ENCODE measurements at regions not wholly inside any gene's neighbourhood (a gene's known extent, or its start where the extent isn't known, plus 50 kb on each side); places are given as distances from the start of the nearest gene placed in this dataset.
A peak's percentile ranks its signal among the peaks of the same experiment; 100 is the strongest.
"Not testable (repeated sequence)": the region's sequence is repeated elsewhere in the genome, so short reads cannot be mapped to it uniquely, and the experiment has no call there.

DNA sequence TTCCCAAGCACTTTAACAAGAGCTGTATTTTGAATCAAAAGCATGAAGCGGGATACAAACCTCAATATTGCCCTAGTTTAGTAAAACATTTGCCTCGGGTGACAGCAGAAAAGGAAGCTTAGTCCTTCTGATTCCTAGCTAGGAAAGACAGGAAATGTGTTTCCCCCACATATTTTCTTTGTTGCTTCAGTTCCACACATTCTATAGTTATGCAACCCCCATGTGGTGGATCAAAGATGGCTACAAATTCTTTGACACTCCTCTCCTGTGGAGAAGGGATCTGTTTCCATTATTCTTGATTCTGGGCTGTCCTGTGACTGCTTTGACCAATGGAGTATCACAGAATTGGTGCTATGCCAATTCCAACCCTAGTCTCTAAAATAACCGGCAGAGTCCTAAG is 89.1 kb upstream of the SLC30A5 start:
- no peak for DNase-seq (ENCODE audit: low read depth in 1 of 2, low spot score in 1 of 2)

DNA sequence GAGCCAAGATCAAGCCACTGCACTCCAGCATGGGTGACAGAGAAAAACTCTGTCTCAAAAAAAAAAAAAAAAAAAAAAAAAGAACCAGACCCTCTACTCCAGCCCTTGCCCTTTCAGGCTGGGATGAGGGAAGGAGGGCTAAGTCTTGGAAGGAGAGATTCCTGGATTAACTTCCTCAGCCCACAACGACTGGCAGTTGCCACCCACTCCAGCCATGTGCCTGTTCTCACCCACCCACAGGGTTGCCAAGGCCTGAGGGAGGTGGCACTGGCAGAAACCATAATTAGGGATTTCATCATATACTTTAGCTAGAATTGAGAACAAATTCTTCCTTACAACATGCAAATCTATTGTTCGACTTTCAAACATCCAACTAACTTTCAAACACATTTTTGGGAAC is 87.8 kb upstream of the SLC30A5 start:
- DNase-seq (ENCODE audit: low read depth in 1 of 2, low spot score in 1 of 2), result no peak

DNA sequence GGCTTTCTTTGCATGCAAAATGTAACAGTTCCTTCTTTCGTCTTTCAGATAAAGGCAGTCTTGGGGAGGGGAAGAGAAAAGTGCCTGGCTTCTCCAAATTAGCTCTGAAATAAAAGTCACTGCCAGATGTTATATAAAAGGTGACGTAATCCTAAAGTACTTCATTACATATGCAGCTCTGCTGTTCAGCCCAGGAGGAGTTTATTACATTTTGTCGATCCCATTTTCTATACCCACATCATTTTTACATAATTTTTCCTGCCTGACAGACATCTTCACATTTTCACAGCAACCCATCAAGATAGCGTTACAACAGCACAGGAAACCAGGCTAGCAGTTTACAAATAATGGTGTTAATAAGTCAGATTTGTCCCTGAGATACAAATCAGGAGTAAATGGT is 86.7 kb upstream of the SLC30A5 start:
- no peak for DNase-seq (ENCODE audit: low read depth in 1 of 2, low spot score in 1 of 2)

DNA sequence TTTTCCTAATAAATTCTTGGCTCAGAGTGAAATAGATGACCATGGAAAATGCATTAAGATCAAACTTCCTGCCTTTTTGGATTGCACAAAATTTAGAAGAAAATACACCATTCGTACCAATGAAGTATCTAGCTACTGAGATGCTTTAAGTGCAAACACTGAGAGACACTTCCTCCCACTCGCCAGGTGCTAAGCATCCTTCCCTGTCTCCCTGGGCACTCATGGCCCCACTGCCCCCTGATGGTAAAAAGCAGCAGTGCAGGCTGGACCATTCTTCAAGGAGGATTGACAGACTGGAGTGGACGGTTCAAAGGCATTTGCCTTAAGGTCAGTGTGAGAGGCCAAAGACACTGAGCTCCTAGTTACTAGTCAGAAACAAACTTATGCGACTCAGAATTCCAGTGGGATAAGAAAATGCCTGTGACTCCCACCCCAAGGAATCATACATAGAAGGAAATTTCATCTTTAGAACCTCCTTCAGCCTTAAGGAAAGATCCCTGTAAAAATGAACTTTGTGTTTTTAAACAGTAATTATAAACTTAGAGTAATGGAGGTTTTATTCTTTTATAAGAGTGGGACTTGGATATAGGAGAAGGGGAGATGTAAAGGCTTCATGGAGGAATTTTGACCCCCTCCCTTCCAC is 86.0 kb upstream of the SLC30A5 start:
- peak; percentile 41 to 58 for DNase-seq (ENCODE audit: low read depth in 1 of 2, low spot score in 1 of 2)

DNA sequence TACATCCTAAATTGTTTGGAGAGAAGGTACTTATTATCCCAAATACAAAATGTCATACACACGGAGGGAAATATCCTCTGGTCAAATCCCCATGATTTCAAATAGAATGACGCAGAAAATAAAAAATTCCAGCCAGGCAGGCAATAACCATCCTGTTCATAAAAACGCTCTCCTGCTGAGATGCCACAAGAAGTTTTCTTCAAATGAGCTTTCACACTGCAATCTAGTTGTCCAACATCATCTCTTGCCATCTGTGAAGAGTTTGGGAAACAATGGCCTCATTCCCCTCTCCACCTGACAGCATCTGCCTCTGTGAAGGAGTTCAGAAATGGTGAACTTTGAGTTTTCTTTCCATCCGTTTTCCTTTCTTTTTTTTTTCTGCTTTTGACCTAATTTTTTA is 83.3 kb upstream of the SLC30A5 start:
- no peak for DNase-seq (ENCODE audit: low read depth in 1 of 2, low spot score in 1 of 2)

DNA sequence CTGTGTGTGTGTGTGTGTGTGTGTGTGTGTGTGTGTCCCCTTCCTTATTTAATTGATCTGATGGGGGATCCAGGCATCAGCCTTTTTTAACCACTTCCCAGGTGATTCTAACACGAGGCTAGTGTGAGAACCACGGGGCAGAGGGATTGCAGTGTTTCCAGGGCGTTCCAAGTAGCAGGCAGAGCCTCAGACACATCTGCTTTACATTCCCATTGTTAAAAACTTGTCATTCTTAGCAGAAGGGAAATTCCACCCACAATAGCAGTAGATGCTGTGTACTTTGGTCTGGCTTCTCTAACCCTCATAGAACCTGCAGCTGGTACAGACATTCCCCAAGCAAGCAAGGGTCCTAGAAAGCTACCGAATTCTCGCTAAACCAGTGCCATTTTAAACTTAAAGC is 81.9 kb upstream of the SLC30A5 start:
- no peak for DNase-seq (ENCODE audit: low read depth in 1 of 2, low spot score in 1 of 2)

DNA sequence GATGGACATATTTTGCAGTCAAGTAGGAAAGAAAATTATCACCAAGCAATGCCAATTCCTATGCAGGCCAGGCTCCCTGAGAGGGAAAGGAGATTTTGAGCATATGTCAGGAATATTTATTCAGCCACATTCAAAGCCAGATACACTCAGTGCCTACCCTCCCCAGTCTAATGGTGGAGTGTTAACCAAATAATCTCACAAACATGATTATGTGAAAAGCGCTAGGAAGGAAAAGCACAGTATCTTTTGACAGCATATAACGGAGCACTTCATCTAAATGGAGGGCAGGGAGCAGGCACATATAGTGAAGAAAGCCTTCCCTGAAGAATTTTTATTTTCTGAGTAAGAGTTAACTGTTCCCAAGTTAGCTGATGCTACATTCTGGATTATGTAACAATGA is 80.3 kb upstream of the SLC30A5 start:
- no peak for DNase-seq (ENCODE audit: low read depth in 1 of 2, low spot score in 1 of 2)

DNA sequence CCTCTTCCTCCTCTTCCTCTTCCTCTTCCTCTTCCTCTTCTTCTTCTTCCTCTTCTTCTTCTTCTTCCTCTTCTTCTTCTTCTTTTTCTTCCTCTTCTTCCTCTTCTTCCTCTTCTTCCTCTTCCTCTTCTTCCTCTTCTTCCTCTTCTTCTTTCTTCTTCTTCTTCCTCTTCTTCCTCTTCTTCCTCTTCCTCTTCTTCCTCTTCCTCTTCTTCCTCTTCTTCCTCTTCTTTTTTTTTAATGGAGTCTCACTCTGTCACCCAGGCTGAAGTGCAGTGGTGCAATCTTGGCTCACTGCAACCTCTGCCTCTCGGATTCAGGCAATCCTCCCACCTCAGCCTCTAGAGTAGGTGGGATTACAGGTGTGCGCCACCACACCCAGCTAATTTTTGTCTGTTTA is 79.8 kb upstream of the SLC30A5 start:
- DNase-seq (ENCODE audit: low read depth in 1 of 2, low spot score in 1 of 2), result not testable (repeated sequence)

DNA sequence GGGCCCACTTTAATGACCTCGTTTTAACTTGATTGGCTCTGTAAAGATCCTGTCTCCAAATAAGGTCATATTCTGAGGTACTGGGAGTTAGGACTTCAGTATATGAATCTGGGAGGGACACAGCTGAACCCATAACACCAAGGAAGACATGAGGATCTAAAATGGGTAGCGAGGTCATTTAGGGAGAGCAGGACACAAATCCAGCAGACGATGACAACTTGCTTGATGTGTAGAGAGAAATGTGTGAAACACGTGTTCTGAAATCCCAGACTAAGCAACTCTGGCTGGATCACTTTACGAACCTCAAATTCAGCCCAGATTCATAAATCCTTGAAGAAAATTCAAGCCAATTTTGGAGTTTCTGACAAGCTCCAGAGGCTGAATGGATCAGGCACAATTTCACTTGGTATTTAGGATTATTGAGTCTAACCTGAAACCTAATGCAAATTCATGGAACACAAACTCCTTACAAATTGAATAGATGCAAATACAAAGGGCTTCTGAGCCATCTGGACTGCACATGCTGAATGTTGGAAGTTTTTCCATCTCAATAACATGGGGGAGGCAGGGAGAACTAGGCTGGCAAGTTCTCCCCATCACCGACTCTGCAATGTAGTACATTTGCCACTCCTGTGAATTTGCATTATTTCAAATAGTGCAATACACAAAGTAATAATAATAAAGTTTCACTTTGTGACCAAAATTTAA is 74.0 kb upstream of the SLC30A5 start:
- DNase-seq (ENCODE audit: low read depth in 1 of 2, low spot score in 1 of 2), result no peak

DNA sequence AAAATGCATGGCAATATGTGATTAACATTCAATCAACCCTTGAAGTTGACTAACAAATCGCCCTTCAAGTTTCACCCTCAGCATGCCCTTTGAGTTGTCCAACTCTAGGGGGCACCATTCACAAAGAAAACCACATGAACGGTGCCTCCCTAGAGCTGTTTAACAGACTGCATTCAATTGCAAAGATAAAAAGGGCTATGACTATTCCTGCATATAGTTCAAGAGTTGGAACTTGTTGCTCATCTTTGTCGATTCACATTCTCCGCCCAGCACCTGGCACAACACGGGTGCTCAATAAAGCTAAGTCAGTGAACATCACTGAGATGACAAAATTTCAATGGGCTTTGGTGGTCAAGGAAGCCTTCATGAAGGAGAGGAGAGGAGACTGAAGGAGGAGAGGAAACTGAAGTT is 69.6 kb upstream of the SLC30A5 start:
- peak in 1 of 2 donors; percentile 9 for DNase-seq (ENCODE audit: low read depth in 1 of 2, low spot score in 1 of 2)

DNA sequence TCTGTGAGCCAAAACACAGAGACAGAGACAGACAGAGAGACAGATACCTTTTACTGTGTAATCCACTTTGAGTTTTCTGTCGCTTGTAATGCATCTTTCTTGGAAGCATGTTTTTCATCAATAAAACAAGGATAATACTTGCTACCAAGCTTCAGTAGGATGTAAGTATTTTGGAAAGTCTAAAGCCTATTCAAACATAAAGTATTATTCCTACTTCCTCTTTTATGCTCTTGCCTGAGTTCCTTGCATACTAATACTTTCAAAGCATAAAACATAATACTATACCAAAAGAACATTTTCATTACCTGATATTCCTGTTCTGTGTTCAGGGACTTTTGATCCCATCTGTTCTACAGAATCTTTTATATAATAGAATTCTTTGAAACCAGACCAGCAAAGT is 64.5 kb upstream of the SLC30A5 start:
- no peak for DNase-seq (ENCODE audit: low read depth in 1 of 2, low spot score in 1 of 2)

DNA sequence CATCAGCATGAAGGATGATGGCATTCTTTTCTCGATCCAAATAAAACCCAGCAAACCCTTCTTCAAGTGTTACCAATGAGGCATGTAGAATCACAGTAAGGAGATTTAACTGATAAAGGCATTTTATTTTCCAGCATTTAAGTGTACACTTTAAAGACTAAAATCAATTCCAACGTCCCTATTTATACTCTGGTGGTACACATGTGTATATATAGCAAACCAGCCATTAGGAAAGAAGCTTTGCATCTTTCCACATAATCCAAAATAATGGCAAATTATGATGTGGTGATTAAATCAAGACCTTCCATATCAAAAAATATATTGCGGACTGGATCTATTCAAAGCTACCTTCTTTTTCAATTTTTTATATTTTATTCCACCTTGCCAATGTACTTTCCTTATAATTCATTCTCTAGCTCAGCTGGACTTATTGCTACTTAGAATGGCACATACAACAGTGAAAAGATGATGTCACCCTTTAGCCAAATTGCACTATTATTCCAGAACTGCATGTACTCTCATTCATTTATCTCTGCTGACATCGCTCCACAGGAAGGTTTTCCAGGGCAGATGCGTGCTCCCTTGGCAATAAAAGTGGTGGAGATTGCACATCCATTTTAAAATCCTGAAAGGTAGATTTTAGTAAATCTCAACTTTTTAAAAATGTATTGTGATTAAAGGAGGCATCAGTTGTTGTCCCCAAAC is 63.3 kb upstream of the SLC30A5 start:
- DNase-seq (ENCODE audit: low read depth in 1 of 2, low spot score in 1 of 2), result no peak

DNA sequence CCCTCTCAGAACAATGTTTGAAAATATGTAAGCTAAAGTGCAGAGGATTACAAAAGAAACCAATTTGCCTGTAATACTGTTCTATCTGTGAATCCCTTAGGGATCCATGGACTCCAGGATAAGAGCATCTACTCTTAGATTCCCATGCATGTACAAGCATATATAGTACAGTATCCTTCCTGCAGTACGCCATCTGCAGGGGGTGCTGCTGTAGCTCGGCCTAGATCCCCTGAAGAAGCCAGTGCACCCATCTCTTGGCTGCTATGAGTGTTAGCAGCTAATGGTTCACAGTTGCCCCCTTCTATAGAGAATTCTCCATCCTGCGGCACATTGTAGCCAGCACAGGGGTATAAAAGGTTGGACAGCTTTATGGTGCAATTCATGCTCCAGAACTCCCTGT is 61.8 kb upstream of the SLC30A5 start:
- DNase-seq (ENCODE audit: low read depth in 1 of 2, low spot score in 1 of 2), result no peak

DNA sequence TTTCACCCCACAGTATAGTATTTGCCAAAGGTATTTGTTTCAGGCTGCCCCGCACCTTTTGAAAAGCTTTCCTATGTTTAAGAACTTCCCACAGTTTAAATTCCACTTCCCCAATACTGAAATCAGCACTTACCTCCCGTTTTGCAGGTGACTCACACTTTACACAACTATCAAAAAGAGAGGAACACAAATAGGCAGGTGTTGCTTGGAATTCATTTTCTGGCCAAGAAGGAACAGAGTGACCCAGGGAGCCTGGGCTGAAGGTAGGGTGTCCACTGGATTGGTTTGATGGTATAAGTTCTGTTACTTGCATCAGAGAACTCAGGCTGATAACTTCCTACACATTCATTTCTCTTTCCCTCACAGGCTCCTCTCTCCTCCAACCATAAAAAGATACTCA is 60.1 kb upstream of the SLC30A5 start:
- no peak for DNase-seq (ENCODE audit: low read depth in 1 of 2, low spot score in 1 of 2)

DNA sequence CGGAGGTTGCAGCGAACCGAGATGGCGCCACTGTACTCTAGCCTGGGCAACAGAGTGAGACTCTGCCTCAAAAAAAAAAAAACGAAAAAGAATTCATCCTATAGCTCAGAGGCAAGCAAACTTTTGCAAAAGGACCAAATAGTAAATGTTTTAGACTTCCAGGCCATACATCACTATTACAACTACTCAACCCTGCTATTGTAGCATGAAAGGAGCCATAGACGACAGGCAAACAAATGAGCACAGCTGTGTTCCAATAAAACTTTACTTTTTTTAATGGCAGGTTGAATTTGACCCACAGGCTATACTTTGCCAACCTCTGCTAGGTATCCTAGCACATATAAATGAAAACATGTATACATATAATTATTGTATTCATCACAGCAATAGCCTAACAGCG is 58.9 kb upstream of the SLC30A5 start:
- no peak for DNase-seq (ENCODE audit: low read depth in 1 of 2, low spot score in 1 of 2)

DNA sequence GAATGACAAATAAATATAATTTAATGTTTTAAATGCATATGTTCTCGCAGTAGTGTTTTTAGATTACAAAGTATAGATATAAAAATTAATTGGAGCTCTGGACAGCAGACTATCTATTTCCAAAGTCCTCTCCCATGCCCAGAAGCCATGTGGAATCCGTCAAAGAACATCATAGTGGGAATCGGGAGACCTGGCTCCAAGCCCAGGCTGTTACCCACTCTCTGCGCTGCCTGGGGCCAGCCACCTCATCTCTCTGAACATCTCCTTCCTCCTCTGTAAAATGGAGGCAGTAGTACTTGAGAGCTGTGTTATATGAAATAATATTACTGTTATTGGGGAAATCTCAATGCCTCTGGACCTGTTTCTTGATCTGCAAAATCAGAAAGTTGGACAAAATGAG is 58.1 kb upstream of the SLC30A5 start:
- no peak for DNase-seq (ENCODE audit: low read depth in 1 of 2, low spot score in 1 of 2)

DNA sequence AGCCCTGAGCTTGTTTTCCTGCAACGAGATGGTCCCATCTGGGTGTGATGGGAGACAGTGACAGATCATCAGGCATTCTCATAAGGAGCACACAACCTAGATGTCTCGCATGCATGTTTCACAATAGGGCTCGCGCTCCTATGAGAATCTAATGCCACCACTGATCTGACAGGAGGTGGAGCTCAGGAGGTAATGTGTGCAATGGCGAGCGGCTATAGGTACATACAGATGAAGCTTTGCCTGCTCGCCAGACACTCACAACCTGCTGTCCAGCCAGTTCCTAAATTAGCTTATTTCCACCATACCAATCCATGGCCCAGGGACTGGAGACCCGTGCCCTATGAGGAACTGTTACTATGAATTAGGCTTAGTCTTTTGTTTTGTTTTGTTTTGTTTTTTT is 55.3 kb upstream of the SLC30A5 start:
- DNase-seq (ENCODE audit: low read depth in 1 of 2, low spot score in 1 of 2), result no peak

DNA sequence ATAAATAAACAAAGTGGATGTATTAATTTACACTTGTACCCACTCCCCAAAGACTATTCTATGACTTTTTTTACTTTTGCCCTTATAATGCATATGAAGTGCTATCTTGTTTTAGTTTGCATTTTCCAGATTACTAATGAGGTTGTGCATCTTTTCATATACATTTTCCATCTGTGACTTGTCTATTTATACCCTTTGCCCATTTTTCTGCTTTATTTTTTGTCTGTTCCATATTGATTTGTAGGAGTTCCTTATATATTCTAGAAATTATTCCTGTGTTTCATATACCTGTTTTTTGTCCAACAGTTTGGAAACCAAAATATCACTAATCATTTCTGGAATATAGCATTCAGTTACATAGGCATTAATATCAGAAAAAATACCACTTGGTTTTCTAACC is 54.0 kb upstream of the SLC30A5 start:
- DNase-seq (ENCODE audit: low read depth in 1 of 2, low spot score in 1 of 2), result no peak

DNA sequence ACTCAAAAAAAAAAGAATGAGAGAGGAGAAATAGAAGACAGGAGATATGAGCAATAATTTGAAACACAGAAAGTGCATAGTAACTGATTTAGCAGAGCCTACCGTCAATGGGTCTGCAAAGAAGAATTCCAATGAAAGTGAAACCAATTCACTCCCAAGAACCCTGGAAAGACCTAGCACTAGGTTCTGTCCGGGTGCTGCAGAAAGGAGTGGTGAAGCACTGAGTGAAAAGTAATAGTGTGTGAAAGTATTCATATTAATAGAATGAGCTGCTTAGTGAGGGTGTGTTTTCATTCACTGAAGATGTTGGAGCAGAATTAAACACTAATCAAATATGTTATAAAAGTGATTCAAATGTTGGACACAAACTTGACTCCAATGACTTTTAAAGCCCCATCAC is 51.3 kb upstream of the SLC30A5 start:
- no peak for DNase-seq (ENCODE audit: low read depth in 1 of 2, low spot score in 1 of 2)

DNA sequence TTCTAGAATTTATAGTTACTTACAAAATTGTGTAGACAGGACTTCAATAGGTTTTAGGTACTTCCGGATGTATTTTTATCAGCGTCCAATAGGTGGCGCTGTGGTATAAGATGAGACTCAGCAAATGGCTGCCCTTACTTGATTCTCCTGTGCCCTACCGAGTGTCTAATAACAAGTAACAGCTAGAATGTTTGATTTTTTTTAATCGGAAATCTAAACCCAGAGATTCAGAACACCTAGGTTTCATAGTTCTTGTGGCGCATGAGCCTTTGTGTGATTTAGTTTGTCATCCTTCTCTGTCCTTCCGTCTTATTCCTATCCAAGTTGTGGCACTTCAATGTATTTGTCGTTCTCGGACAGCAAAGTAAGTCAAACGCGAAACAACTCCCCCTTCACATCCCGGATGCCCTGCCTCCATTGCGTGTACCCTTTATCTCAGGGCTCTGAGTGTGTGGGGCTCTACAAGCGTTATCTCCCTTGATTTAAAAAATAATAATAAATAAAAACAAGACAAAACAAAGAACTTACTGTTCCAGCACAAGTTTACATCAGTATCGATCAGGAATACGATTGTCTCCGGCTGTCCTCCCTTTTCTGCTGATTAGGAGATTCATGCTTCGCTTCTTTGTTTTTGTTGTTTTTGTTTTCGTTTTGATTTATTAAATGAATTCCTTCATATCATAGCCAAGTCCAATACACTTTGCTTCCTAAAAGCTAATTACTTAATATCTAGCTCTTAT is 50.7 kb upstream of the SLC30A5 start:
- DNase-seq (ENCODE audit: low read depth in 1 of 2, low spot score in 1 of 2), result peak; percentile 37 to 83

DNA sequence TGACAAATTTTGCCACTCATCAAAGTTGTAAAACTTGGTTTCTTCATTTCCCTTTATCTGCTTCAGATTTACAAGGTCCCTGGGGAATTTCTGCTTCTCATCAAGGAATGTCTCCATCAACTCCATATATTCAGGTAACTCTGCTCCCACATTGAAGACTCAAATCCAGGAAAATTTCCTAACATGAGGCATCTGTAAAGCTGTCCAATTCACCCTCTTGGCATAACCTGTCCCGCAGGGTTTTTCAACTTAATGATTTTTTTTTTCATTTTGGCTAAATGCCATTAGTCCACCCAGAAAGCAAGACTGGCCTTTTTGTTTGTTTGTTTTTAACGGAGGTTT is 50.2 kb upstream of the SLC30A5 start:
- no peak for DNase-seq (ENCODE audit: low read depth in 1 of 2, low spot score in 1 of 2)
